ENCODE measurements at regions not wholly inside any gene's neighbourhood (a gene's known extent, or its start where the extent isn't known, plus 50 kb on each side); places are given as distances from the start of the nearest gene placed in this dataset.

DNA sequence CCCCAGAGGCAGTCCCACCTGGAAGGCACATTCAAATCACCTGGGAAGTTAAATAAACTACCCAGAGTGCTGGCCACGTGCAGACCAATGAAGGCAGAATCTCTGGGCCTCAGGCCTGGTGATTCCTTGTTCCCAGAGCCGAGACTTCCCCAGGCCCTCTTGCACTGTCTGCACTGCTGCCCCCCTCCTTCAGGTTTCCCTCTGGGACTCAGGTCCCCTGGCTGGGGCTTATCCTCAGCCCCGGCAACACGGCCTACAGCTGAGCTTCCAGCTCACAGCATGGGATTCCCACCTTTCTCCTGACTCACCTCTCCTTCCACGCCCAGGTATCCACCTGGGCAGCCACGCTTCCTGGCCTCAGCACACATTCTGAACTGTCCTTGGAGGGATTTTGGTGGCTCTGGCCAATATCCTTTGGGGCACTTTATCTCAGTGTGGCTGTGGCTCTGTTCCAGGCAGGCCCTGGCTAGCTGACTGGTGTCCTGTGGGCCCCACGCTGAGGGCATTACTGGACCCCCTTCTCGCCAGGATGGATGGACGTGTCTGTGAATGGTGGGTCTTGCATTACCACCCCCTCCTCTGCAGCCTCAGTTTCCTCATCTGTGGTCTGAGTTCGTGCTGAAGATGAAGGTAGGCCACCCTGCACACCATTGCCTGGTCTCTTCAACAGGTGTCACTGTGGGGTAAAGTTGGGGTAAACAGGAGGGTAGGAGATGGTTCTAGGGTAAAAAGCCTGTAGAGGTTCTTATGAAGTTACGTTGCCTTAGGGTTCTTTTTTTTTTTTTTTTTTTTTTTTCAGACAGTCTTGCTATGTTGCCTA, 165.7 kb downstream of the IRF8 start:
- TF ChIP-seq, protein P1, sequence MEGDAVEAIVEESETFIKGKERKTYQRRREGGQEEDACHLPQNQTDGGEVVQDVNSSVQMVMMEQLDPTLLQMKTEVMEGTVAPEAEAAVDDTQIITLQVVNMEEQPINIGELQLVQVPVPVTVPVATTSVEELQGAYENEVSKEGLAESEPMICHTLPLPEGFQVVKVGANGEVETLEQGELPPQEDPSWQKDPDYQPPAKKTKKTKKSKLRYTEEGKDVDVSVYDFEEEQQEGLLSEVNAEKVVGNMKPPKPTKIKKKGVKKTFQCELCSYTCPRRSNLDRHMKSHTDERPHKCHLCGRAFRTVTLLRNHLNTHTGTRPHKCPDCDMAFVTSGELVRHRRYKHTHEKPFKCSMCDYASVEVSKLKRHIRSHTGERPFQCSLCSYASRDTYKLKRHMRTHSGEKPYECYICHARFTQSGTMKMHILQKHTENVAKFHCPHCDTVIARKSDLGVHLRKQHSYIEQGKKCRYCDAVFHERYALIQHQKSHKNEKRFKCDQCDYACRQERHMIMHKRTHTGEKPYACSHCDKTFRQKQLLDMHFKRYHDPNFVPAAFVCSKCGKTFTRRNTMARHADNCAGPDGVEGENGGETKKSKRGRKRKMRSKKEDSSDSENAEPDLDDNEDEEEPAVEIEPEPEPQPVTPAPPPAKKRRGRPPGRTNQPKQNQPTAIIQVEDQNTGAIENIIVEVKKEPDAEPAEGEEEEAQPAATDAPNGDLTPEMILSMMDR (conservative IDR thresholded peaks at IDR 0.05) = no peak
- TF ChIP-seq ZFX (IDR thresholded peaks at IDR 0.05) = no peak

All from C4-2B (cell line).